Erythroblast (primary cell): ENCODE measurements at regions not wholly inside any gene's neighbourhood (a gene's known extent, or its start where the extent isn't known, plus 50 kb on each side); places are given as distances from the start of the nearest gene placed in this dataset.

Experiments used
- GATA1 ChIP-seq: IDR thresholded peaks from 2 replicates; pipeline ENCODE4 v1.6.1; 2011; ENCODE audit warnings: low read depth, mild to moderate bottlenecking, control low read depth, low read length, moderate library complexity
- POLR2A ChIP-seq: IDR thresholded peaks from 2 replicates; pipeline ENCODE4 v1.6.1; 2011; ENCODE audit warnings: mild to moderate bottlenecking, low read length

- no peak for TF ChIP-seq POLR2A
- no peak for TF ChIP-seq GATA1
These were observed 1106.6 kb upstream of the FAM98A start for GRCh38 chr2:34705551-34706247.
